GM12864 (cell line): ENCODE measurements at regions not wholly inside any gene's neighbourhood (a gene's known extent, or its start where the extent isn't known, plus 50 kb on each side); places are given as distances from the start of the nearest gene placed in this dataset.
"Not testable (repeated sequence)": the region's sequence is repeated elsewhere in the genome, so short reads cannot be mapped to it uniquely, and the experiment has no call there.

Experiments used
- DNase-seq: peaks from one replicate; pipeline ENCODE4 v3.0.0-alpha.2; 2011; ENCODE audit warnings: low read depth
- H3K4me3 ChIP-seq: 2 replicates; pipeline ENCODE4 v1.5.1; 2011; ENCODE audit warnings: mild to moderate bottlenecking, low read depth, low read length, control low read depth
- TF ChIP-seq, protein P1 (sequence below): IDR thresholded peaks from 2 replicates; pipeline ENCODE4 v1.5.1; 2011; ENCODE audit warnings: low read depth, mild to moderate bottlenecking, moderate library complexity, low read length, control low read depth, inconsistent platforms; ENCODE audit errors: missing control alignments

DNA sequence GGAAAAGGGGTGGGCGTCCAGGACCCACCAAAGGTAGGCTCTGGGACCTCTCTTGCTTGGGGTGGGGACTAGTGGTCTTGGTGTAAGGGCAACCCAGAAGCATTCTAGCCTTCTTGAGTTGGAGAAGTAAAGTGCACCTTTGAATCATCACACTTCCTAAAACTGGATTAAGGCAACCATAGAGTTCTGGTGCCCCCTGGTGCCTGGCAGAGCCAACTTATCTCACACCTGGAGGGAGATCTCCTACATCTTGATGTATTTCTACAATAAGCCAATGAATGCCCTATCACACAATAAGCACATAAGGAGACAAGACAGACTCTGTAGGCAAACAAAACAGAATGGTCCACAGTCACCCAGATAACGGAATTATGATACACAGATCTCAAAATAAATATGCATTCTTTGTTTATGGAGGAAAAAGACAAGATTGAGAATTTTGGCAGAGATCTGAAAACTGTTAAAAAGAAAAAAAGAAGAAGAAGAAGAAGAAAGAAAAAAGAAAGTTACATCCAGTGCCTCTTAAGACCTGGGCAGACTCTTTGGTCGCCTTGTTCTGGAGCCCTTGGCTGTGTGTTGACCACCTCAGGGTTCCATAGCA lies 95.9 kb upstream of the PPP2R5C start:
- peak; percentile 21 for DNase-seq

DNA sequence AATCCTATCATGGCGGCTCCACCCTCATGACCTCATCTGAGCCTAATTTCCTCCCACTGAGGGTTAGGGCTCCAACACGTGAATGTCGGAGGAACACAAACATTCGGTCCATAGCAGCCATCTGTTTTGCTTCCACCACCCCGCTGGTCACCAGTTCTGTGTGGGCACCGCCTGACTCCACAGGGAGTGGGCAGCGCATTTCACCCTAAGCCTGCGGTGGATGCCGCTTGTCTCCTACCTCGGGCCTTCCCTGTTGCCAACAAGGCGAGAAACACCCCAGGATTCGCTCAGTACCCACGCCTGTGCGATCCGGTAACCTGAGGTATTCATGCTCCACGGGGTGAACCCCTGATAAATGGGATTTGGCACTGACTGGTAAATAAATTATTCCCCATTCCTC lies 95.2 kb upstream of the PPP2R5C start:
- TF ChIP-seq, protein P1, sequence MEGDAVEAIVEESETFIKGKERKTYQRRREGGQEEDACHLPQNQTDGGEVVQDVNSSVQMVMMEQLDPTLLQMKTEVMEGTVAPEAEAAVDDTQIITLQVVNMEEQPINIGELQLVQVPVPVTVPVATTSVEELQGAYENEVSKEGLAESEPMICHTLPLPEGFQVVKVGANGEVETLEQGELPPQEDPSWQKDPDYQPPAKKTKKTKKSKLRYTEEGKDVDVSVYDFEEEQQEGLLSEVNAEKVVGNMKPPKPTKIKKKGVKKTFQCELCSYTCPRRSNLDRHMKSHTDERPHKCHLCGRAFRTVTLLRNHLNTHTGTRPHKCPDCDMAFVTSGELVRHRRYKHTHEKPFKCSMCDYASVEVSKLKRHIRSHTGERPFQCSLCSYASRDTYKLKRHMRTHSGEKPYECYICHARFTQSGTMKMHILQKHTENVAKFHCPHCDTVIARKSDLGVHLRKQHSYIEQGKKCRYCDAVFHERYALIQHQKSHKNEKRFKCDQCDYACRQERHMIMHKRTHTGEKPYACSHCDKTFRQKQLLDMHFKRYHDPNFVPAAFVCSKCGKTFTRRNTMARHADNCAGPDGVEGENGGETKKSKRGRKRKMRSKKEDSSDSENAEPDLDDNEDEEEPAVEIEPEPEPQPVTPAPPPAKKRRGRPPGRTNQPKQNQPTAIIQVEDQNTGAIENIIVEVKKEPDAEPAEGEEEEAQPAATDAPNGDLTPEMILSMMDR, result no peak
- no peak for DNase-seq
- no peak overlapping the region for H3K4me3 ChIP-seq

More for the DNA sequence above, 95.9 kb upstream of the PPP2R5C start:
- TF ChIP-seq, protein P1, result peak; percentile 61
- H3K4me3 ChIP-seq, result no peak overlapping the region

DNA sequence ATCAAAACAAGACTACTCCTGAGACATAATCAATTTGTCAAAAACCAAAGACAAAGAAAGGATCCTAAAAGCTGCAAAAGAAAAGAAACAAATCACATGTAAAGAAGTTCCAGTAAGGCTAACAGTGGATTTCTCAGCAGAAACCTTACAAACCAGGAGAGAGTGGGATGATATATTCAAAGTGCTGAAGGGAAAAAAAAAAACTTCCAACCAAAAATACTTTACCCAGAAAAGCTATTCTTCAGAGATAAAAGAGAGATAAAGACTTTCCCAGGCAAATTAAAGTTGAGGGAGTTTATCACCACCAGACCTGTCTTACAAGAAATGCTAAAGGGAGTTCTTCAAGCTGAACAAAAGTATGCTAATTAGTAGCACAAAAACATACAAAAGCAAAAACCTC lies 91.9 kb upstream of the PPP2R5C start:
- TF ChIP-seq, protein P1, result no peak
- H3K4me3 ChIP-seq, result no peak overlapping the region
- DNase-seq, result no peak

DNA sequence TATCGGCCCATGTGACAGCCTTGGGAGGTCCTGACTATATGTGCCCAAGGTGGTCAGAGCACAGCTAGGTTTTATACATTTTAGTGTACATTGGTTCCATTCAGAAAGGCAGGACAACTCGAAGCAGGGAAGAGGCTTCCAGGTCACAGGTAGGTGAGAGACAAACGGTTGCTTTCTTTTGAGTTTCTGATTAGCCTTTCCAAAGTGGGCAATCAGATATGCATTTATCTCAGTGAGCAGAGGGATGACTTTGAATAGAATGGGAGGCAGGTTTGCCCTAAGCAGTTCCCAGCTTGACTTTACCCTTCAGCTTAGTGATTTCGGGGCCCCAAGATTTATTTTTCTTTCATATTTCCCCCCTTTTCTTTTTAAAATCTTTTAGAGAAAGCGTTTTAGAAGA lies 87.6 kb upstream of the PPP2R5C start:
- no peak for DNase-seq

DNA sequence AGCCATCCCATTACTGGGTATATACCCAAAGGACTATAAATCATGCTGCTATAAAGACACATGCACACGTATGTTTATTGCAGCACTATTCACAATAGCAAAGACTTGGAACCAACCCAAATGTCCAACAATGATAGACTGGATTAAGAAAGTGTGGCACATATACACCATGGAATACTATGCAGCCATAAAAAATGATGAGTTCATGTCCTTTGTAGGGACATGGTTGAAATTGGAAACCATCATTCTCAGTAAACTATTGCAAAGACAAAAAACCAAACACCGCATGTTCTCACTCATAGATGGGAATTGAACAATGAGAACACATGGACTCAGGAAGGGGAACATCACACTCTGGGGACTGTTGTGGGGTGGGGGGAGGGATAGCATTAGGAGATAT lies 85.7 kb upstream of the PPP2R5C start:
- not testable (repeated sequence) for DNase-seq, H3K4me3 ChIP-seq

More for the DNA sequence above, 87.6 kb upstream of the PPP2R5C start:
- H3K4me3 ChIP-seq, result no peak overlapping the region
- TF ChIP-seq, protein P1, result no peak

DNA sequence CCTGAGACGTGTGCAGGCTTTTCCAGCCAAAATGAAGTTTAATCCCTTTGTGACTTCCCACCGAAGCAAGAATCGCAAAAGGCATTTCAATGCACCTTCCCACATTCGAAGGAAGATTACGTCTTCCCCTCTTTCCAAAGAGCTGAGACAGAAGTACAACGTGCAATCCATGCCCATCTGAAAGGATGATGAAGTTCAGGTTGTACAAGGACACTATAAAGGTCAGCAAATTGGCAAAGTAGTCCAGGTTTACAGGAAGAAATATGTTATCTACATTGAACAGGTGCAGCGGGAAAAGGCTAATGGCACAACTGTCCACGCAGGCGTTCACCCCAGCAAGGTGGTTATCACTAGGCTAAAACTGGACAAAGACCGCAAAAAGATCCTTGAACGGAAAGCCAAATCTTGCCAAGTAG lies 83.6 kb upstream of the PPP2R5C start:
- DNase-seq, H3K4me3 ChIP-seq: not testable (repeated sequence)

DNA sequence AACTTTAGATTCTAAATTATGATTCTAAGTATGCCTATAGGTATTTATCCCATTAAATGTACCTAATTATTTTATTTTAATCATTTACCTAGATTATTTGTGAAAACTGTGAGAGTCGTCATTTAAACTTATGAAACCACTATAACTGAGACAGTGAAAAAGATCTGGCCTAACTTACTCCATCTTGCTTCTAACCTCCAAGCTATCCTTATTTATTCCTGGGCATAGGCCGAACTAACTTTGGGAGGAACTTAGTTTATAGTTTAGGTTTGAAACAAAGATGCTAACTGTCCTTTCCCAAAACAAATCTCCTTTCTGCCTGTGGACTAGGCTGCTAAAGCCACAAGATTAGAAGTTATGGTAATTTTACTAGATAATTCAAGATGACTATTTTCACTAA lies 79.7 kb upstream of the PPP2R5C start:
- H3K4me3 ChIP-seq, result no peak overlapping the region
- TF ChIP-seq, protein P1, result no peak

DNA sequence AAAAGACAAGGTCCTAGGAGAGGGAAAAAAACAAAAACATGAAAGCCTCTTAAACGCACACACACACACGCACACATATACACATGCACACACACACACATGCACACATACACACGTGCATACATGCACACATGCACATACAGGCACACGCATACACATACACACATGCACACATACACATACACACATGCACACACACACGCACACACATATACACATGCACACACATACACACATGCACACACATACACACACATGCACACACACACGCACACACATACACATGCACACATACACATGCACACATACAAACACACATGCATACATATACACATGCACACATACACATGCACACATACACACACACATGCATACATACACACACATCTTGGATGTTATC lies 78.1 kb upstream of the PPP2R5C start:
- H3K4me3 ChIP-seq, result no peak overlapping the region
- no peak for DNase-seq
- TF ChIP-seq, protein P1, result no peak

More for the DNA sequence above, 79.7 kb upstream of the PPP2R5C start:
- no peak for DNase-seq
